Activated CD8-positive, alpha-beta T cell treated with anti-CD3 and anti-CD28 coated beads for 36 hours (primary cell): ENCODE measurements at regions not wholly inside any gene's neighbourhood (a gene's known extent, or its start where the extent isn't known, plus 50 kb on each side); places are given as distances from the start of the nearest gene placed in this dataset.

Source experiments
- ATAC-seq: fragments of 200-7000 bp; cut with Tn5 transposase; one replicate; pipeline ENCODE4 v1.10.0; 2021; ENCODE audit warnings: mild to moderate bottlenecking, moderate library complexity
- CTCF ChIA-PET: fragments of 350-600 bp; sonication (Branson Sonifier 250); formaldehyde crosslinking; loops from one replicate; lab custom pipeline; 2021; ENCODE audit warnings: antibody characterized with exemption; lab: Charles Lee
- POLR2A ChIA-PET: fragments of 350-600 bp; sonication (Branson Sonifier 250); formaldehyde crosslinking; loops from one replicate; lab custom pipeline; 2021; ENCODE audit warnings: antibody characterized with exemption; lab: Charles Lee
- DNase-seq: peaks from one replicate; pipeline ENCODE4 v3.0.0-alpha.2; 2020
- H3K27ac Mint-ChIP-seq: one replicate; pipeline ENCODE4 v1.8.0; 2021; ENCODE audit warnings: mild to moderate bottlenecking, mixed read lengths
- H3K27me3 Mint-ChIP-seq: one replicate; pipeline ENCODE4 v1.8.0; 2021; ENCODE audit warnings: mixed read lengths
- H3K36me3 Mint-ChIP-seq: one replicate; pipeline ENCODE4 v1.8.0; 2021; ENCODE audit warnings: low read depth, mixed read lengths
- H3K4me1 Mint-ChIP-seq: one replicate; pipeline ENCODE4 v1.8.0; 2021; ENCODE audit warnings: low read depth, mixed read lengths
- H3K4me3 Mint-ChIP-seq: one replicate; pipeline ENCODE4 v1.8.0; 2021; ENCODE audit warnings: mild to moderate bottlenecking, moderate library complexity, mixed read lengths
- H3K9me3 Mint-ChIP-seq: one replicate; pipeline ENCODE4 v1.8.0; 2021; ENCODE audit warnings: mixed read lengths
- CTCF ChIP-seq: fragments of 200-600 bp; IDR thresholded peaks from one replicate; pipeline ENCODE4 v1.8.0; 2022; ENCODE audit warnings: antibody characterized with exemption, mild to moderate bottlenecking
- intact Hi-C: fragments of 100-400 bp; cut with micrococcal nuclease; formaldehyde crosslinking; loops from one replicate; pipeline ENCODE4 v1.10.0; 2022

GRCh38 chr6:21707524-21708319, 114.2 kb downstream of the SOX4 start:
- Mint-ChIP-seq H3K36me3 (no peaks in the 10 kb centered on the region), H3K9me3 (no peaks in the 10 kb centered on the region), H3K27me3 (peaks cover 5% of the 10 kb centered on the region), H3K27ac (no peak overlapping the region), H3K4me3 (no peak overlapping the region), H3K4me1 (no peaks in the 10 kb centered on the region)
- intact Hi-C loops: no loop called here
- no peak for TF ChIP-seq CTCF
- CTCF ChIA-PET: no interaction called here
- POLR2A ChIA-PET: no interaction called here
- ATAC-seq (no peak), DNase-seq (no peak)

GRCh38 chr6:21708320-21708580, 114.7 kb downstream of the SOX4 start:
- intact Hi-C loops: no loop called here
- ATAC-seq (no peak), DNase-seq (no peak)
- Mint-ChIP-seq H3K27ac (no peak overlapping the region), H3K4me3 (no peak overlapping the region), H3K9me3 (no peaks in the 10 kb centered on the region), H3K27me3 (peaks cover 5% of the 10 kb centered on the region), H3K4me1 (no peaks in the 10 kb centered on the region), H3K36me3 (no peaks in the 10 kb centered on the region)
- TF ChIP-seq CTCF: no peak
- CTCF ChIA-PET: no interaction called here
- POLR2A ChIA-PET: no interaction called here

- no peaks in the 10 kb centered on the region for H3K4me1 Mint-ChIP-seq
- no peak for ATAC-seq
- POLR2A ChIA-PET: no interaction called here
- no peak for TF ChIP-seq CTCF
- H3K27me3 Mint-ChIP-seq: peaks cover 5% of the 10 kb centered on the region
- intact Hi-C loops: no loop called here
- no peak for DNase-seq
- CTCF ChIA-PET: no interaction called here
- H3K4me3 Mint-ChIP-seq: no peak overlapping the region
- no peaks in the 10 kb centered on the region for H3K36me3 Mint-ChIP-seq
- H3K27ac Mint-ChIP-seq: no peak overlapping the region
- H3K9me3 Mint-ChIP-seq: no peaks in the 10 kb centered on the region
These were observed 116.7 kb downstream of the SOX4 start for GRCh38 chr6:21710216-21710615.

GRCh38 chr6:21710908-21711627, 117.5 kb downstream of the SOX4 start:
- POLR2A ChIA-PET: no interaction called here
- Mint-ChIP-seq H3K9me3 (no peaks in the 10 kb centered on the region), H3K4me1 (no peaks in the 10 kb centered on the region), H3K4me3 (no peak overlapping the region), H3K27ac (no peak overlapping the region), H3K36me3 (no peaks in the 10 kb centered on the region), H3K27me3 (peaks cover 5% of the 10 kb centered on the region)
- DNase-seq (no peak), ATAC-seq (no peak)
- no peak for TF ChIP-seq CTCF
- CTCF ChIA-PET: no interaction called here
- intact Hi-C loops: no loop called here

GRCh38 chr6:21712213-21712612, 118.7 kb downstream of the SOX4 start:
- POLR2A ChIA-PET: no interaction called here
- intact Hi-C loops: no loop called here
- Mint-ChIP-seq H3K4me1 (no peaks in the 10 kb centered on the region), H3K27ac (no peak overlapping the region), H3K9me3 (no peaks in the 10 kb centered on the region), H3K27me3 (peaks cover 5% of the 10 kb centered on the region), H3K36me3 (no peaks in the 10 kb centered on the region), H3K4me3 (no peak overlapping the region)
- no peak for TF ChIP-seq CTCF
- DNase-seq (no peak), ATAC-seq (no peak)
- CTCF ChIA-PET: no interaction called here
